Thyroid gland (tissue), 4 donors: ENCODE measurements at regions not wholly inside any gene's neighbourhood (a gene's known extent, or its start where the extent isn't known, plus 50 kb on each side); places are given as distances from the start of the nearest gene placed in this dataset.

Source experiments
- POLR2A ChIP-seq, 2 donors: fragments of 450-650 bp; IDR thresholded peaks; one replicate each; pipeline ENCODE4 v1.6.1; 2017; ENCODE audit warnings: antibody characterized with exemption in 2 of 2, mild to moderate bottlenecking in 2 of 2, moderate library complexity in 1 of 2
- TF ChIP-seq, protein P1 (sequence below), 6 experiments: fragments of 200-600 bp in 3 of 6; fragments of 450-650 bp in 3 of 6; sonication (generic) in 3 of 6; IDR thresholded peaks; one replicate each; pipeline ENCODE4 v1.5.1; 2016 to 2019; ENCODE audit warnings: antibody characterized with exemption in 6 of 6, mild to moderate bottlenecking in 2 of 6, inconsistent platforms in 1 of 6, moderate library complexity in 1 of 6

DNA sequence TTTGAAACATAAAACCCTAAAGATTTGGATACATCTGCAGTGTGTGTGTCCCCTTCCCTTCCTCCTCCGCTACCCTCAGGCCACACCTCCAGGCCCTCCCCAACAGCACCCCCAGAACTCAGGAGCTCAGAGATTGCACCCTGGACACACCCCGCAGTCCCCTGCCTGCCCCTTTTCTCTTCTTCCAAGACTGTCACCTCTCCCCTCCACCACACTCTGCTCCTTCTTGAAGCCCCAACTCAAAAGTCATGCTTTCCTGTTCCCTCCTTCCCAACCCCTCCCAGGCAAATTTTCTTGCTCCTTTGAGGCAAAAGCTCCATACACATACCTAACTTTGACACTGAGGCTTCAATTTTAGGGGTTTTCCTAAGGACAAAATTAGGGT is 285.7 kb upstream of the STT3B start:
- TF ChIP-seq, protein P1, sequence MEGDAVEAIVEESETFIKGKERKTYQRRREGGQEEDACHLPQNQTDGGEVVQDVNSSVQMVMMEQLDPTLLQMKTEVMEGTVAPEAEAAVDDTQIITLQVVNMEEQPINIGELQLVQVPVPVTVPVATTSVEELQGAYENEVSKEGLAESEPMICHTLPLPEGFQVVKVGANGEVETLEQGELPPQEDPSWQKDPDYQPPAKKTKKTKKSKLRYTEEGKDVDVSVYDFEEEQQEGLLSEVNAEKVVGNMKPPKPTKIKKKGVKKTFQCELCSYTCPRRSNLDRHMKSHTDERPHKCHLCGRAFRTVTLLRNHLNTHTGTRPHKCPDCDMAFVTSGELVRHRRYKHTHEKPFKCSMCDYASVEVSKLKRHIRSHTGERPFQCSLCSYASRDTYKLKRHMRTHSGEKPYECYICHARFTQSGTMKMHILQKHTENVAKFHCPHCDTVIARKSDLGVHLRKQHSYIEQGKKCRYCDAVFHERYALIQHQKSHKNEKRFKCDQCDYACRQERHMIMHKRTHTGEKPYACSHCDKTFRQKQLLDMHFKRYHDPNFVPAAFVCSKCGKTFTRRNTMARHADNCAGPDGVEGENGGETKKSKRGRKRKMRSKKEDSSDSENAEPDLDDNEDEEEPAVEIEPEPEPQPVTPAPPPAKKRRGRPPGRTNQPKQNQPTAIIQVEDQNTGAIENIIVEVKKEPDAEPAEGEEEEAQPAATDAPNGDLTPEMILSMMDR (IDR thresholded peaks at IDR 0.05), result no peak
- no peak for TF ChIP-seq POLR2A (IDR thresholded peaks at IDR 0.05)
